ENCODE measurements at regions not wholly inside any gene's neighbourhood (a gene's known extent, or its start where the extent isn't known, plus 50 kb on each side); places are given as distances from the start of the nearest gene placed in this dataset.

DNA sequence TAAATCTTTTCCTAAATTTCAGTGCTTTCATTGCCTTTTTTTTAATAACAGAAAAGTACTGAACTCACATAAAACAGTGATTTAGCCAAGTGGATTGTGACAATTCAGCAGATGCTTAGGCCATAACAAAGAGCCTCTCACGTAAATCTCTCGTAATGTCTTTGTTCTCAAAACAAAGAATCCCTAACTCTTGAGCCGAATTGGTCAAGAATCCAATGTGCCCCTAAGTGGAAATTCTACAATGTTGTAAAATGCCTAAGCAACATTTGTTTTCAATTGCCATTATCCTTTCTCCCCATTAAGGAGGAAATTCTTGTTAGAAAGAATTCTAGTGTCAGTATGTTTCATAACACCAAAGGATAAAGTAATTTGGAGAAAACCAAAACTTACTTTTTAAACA lies 235.7 kb upstream of the THBS1 start:
- DNase-seq (ENCODE audit: low spot score in 2 of 2) (no peak), FAIRE-seq (no peak)

DNA sequence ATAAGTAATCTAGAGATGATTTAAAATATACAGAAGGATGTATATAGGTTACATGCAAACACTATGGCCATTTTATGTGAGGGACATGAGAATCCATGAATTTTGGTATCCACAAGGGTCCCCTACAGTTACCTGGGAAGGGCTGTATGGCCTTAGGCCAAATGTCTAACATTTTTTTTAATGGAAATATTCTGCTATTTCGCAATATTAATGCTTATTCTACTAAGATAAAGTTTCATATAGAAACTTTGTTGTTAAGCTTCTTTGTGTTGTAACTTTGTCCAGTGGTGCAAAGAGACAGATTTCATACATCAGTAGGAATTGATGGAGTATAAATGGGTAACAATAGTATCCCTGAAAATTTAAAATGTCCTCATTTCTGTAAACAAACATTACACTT lies 233.4 kb upstream of the THBS1 start:
- DNase-seq (ENCODE audit: low spot score in 2 of 2) (no peak), FAIRE-seq (no peak)

DNA sequence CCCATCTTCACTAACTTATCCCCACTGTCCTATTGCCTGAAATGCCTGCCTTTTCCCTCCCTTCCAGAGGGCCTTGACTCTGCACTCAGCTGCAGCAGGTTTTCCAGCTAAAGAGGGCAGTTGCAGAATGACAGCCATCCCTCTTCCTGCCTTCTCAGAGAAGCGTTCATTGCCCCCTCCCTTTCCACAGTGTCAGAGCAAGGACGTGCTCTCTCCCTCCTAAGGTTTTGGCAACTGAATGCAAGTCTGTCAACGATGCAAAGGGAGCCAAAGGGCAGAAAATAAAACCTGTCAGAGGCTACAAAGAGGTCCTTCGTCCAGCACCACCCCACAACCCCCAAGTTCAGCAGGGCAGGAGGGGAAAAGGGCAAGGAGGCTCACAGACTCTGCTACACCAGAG lies 230.1 kb upstream of the THBS1 start:
- FAIRE-seq (no peak), DNase-seq (ENCODE audit: low spot score in 2 of 2) (no peak)

DNA sequence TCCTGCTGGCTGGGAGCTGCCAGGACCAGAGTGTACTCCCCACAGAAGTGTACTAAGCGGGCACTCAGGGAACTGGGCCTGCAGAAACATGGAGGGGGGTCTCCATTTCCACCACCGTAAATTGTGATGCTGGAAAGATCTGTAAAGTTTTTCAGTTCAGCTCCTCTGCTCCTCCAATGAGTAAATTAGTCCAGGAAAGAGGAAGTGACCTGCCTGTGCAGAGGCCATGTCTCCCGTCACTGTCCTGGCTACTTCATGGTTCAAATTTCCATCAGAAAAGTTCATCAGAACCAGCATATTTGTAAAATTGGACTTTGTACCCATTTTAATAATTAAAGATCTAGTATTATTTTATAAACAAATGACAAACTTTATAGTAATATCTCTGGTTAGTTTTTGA lies 226.7 kb upstream of the THBS1 start:
- FAIRE-seq (no peak), DNase-seq (ENCODE audit: low spot score in 2 of 2) (no peak)

DNA sequence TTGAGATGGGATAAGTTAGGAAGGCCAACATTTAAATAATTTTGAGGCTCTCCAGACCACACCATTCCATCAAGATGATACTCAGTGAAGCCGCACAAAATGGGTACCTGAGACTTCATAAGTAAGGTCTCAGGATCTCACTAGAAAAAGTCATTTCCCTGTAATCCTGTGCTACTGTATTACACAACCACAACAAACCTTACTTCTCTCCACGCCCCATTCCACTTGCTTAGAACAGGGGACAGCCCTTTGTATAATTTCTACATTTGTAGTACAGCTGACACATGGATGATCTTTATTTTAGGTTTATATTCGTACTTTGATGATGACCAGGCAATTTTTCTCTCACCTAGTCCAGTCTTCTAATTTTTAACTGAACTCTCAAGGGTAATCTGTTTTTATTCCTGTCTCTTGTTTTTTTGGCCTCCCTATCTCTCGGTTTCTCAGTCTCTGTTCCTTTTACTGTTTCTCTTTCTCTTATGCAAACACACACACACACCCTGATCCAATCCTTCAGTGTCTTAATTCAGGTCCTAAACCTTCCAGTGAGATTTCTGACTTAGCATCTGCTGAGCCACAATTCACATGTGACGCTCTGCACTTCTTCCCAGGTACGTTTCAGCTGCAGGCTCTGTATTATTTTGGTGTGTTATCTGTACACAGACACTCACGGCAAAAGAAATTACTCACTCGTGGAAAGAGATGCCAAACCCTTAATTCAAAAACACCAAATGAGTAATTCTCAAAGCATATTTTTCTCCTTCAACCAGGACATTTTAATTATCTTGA lies 223.2 kb upstream of the THBS1 start:
- DNase-seq (ENCODE audit: low spot score in 2 of 2), result no peak
- FAIRE-seq, result no peak

DNA sequence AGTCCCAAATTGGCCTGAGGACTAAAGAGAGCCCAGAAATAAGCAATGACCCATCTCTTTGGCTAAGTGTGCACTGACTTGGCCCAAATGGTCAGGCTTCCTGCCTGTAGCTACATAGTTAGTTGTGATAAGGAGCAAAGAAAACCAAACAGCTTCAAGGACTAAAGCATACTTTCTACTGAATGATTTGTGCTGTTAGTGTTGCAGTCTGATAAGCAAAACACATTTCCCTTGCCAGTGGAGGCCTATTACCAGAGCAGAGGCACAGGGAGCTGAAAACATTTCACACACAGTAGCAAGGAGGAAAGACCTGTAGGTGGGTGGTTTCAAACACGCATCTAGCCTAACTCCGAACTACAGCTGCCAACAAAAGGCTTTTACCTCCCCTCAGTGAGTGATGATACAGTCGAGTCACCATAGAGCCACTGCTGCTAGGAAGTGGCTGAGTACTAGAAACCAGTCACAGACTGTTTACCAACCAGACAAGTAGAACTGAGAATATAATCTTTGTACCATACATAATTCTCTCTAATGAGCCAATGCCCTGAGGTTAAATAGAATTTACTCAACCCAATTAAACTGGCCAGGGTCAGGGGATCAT lies 222.3 kb upstream of the THBS1 start:
- DNase-seq (ENCODE audit: low spot score in 2 of 2), result no peak
- no peak for FAIRE-seq

DNA sequence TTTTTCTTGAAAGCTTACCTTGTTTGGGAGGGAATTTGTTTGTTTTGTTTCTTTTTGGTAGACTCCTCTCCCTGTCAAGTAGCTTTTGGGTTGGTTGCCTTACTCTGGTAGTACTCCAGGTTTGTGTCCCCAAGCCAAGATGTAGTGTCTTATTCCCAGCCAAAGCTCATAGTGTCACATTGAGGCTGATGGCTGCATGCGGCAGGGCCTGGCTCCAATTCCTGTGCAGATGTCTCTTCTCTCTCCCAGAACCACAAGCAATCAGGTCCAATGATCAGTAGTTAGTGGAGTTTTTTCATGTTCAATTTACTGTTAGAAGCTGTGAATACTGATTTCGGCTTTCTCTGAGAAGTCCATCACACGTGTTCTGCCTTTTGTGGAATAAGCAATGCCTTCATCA lies 221.1 kb upstream of the THBS1 start:
- no peak for FAIRE-seq
- DNase-seq (ENCODE audit: low spot score in 2 of 2), result no peak

DNA sequence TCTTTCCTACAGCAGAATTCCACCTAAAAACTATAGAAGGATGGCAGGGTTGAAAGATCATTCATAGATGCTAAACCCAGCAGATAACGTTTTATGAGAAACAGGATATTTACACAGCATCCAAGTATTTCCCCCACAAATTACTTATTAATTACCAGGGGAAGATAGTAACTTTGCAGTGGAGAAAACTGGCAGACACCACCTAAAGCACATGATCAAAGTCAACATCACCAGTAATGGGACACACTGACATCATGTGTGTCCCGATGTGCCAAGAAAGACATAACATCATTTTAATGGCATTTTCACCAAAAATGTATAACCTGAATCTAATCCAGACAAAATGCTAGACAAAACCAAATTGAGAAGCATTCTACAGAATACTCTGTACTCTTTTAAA lies 220.4 kb upstream of the THBS1 start:
- DNase-seq (ENCODE audit: low spot score in 2 of 2) (no peak), FAIRE-seq (no peak)

DNA sequence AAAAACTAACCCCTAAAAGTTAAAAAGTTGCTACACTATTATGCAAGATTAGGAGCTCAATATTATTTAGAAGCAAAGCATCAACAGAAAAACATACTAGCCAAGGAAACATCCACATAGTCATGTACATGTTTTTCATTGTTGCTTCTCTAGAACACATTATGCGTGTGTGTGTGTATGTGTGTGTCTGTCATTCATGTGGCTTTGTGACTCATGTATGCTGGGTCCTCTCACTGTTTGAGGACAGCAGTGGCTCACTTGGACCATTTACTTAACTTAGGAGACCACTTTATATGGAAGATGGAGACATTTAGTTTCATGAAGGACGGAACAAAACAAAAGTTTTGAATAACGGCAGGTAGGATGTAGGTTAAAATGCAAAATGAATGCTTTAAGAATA lies 219.4 kb upstream of the THBS1 start:
- DNase-seq (ENCODE audit: low spot score in 2 of 2) (no peak), FAIRE-seq (no peak)

DNA sequence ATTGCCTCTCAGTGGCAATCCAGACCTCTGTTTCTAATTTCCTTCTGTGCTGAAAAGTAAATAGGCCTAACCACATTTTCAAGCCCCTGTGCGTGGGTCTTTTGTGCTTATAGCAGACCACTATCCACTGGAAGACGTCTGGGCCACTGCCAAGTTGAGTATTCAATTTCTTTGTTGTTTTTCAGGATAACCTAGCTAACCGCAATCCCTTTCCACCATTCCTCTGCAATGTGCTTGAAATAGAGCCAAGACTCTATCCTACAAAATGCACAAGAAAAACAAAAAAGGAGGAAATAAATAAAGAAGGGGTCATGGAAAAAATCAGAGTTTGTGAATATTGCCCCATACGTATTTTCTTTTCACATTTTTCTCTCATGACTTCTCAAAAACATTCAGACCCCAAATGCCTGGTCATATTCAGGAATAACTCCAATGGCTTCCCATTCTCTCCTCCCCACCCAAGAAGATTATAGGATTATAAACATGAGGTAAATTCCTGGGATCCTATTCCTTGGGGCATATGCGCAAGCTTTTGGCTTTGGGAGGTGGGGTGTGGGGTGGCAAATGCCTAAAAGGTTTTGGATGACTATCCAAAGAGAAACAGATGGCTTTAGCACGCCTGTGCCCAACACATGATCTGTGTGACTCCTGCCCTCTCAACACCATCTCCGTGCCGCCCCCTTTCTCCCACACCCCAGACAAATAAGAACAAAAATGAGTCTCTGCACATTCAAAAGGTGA lies 217.9 kb upstream of the THBS1 start:
- DNase-seq (ENCODE audit: low spot score in 2 of 2), result no peak
- no peak for FAIRE-seq

DNA sequence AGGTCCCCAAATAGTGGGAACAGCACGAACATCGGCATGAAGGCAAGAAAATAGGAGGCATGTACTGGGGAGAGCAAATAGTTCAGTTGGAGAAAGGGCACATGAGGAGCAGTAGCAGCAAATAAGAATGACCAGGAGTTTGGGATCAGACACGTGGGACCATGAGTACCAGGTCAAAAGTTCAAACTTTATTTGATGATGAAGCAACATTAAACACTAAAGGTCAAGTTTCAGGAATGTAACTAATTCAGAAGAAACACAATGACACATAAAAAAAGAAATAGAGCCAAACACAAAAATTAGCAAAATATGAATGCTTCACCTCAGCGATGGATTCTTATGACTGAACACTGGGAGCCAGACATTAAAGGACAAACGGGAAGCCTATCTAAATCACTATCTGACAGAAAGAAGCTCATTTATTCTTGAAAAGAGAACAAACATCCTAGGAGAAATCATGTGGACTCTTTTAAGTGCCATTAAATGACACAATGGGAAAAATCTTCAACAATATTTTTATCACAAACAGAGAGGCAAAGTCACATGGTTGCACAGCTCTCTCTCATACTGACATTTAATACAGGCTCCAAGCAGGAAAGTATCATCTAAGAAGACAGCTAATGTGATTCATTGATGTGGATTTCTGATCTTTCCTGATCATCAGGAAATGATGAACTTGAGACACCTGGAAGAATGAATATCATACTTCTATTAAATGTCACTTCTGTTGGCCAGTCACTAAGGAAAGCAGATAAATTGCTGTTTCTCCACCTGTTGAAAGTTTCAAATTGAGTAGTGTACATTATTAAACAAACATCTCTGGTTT lies 216.9 kb upstream of the THBS1 start:
- FAIRE-seq (no peak), DNase-seq (ENCODE audit: low spot score in 2 of 2) (no peak)

DNA sequence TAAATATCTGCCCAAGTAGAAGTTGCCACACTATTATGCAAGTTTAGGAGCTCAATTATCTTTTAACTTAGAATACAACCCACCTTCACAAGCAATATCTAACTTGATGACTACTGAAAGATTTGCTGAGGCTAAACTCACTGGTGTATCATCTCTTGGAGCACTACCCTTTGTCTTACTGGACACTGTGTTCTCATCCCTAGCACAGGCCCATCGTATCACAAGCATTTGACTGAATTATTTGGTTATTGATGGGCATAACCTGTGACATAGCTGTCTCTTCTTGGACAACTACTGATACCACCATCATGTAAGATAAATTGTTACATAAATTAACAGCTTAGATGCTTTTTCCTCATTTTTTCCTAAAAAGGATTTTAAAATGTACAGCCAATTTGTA lies 216.2 kb upstream of the THBS1 start:
- FAIRE-seq, result no peak

DNA sequence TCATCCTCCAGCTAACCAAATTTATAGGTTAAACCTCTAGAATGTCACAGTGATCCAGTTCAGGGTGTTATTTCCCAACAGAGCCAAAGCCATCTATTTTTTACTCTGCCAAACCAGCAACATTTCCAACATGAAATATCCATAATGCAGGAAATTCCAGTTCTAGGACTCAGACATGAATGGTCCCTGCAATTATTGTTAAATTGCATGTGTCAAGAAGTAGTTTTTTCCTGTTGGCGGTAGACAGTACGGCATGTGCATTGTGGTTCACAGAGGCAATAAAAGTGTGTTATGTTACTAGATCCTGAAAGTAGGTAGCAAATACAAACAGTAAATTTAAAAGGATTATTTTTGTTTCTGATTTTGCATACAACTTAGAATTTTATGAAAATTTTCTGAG lies 215.7 kb upstream of the THBS1 start:
- no peak for DNase-seq (ENCODE audit: low spot score in 2 of 2)
- FAIRE-seq, result no peak

More for the DNA sequence above, 216.2 kb upstream of the THBS1 start:
- no peak for DNase-seq (ENCODE audit: low spot score in 2 of 2)

DNA sequence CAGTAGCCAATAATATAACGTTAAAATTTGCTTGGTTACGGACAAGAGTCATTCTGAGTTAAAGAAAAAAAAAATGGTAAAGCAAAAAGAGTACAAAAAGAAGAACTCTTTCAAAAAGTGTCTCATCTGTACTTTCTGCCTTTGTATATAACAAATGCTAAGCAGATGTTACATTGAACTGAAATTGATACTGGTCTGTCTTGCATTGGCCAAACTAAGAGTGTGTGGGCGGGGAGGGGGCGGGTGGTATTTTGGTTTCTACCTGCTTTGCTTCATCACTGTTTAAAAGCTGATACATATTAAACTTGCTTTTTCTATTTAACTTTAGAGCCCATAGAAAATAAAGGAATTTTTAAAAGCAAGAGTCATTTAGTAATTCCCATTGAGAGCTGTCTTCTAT lies 215.0 kb upstream of the THBS1 start:
- DNase-seq (ENCODE audit: low spot score in 2 of 2), result no peak
- FAIRE-seq, result no peak

DNA sequence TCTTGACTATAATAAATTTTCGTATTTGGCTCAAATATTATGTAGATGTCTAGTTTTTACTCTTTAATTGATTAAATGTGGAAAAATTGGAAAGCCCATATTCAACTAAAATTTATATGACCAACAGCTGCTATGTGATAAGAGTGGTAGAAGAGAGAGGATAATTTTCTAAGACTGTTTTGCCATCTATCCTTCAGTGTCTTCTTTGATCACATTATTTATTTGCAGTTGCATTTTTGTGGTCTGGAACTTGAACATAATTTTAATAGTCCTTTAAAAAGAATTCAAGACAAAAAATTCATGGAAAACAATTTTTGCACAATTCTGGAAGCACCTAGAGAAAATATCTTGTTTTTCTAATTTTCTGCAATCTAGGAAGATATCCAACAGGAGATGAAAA lies 213.3 kb upstream of the THBS1 start:
- DNase-seq (ENCODE audit: low spot score in 2 of 2) (no peak), FAIRE-seq (no peak)

DNA sequence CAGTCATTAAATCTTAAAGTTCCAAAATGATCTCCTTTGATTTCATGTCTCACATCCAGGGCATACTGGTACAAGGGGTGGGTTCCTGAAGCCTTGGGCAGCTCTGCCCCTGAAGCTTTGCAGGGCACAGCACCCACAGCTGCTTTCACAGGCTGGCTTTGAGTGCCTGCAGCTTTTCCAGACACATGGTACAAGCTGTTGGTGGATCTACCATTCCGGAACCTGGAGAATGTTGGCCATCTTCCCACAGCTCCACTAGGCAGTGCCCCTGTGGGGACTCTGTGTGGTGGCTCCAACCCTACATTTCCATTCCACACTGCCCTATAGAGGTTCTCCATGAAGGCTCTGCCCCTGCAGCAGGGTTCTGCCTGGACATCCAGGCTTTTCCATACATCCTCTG lies 211.1 kb upstream of the THBS1 start:
- no peak for DNase-seq (ENCODE audit: low spot score in 2 of 2)
- no peak for FAIRE-seq

DNA sequence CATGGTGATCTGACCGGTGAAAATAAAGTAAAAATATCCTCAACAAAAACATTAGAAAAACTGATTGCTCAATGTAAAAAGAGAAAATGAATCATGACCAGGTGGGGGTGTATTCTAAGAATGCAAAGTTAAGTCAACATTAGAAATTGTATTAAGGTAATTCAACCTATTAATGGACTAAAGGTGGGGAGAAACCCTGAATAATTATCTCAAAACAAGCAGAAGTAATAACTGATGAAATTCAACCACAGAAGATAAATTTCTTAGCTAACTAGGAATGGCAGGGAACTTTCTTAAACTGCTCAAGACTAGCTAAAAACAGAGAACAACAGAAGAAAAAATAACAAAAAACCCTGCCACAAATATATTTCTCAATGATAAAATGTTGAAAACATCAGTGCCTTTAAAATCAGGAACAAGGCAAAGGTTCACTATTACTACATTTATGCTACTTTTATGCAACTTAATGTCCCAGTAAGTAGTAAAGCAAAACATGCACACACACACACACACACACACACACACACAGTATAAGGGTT lies 204.4 kb upstream of the THBS1 start:
- FAIRE-seq (no peak), DNase-seq (ENCODE audit: low spot score in 2 of 2) (no peak)

DNA sequence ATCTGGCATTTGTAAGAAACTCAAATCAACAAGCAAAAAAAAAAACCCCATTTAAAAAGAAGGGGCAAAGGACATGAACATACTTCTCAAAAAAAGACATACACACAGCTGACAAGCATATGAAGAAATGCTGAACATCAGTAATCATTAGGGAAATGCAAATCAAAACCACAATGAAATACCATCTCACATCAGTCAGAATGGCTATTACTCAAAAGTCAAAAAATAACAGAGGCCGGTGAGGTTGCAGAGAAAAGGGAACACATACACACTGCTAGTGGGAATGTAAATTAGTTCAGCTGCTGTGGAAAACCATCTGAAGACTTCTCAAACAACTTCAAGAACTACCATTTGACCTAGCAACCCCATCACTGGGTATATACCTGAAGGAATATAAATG lies 199.4 kb upstream of the THBS1 start:
- no peak for DNase-seq (ENCODE audit: low spot score in 2 of 2)
- FAIRE-seq, result no peak

DNA sequence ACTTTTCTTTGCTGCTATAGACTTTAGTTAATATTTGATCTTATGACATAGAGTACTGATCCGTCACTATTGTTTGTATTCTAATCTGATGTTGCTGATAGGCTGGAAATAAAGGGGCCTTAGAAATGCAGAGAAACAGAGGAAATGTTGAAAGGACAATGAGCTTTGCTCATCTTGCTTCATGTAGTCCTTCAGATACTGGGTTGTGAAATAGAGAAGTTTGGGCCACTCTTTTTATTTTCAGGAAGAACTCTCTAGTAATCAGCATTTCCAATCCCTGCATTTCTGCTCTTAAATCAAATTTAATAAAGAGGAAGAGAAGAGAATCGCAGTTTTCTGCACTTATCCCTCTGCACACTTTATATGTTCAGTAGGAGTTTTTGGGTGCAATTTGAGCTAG lies 192.8 kb upstream of the THBS1 start:
- no peak for FAIRE-seq

DNA sequence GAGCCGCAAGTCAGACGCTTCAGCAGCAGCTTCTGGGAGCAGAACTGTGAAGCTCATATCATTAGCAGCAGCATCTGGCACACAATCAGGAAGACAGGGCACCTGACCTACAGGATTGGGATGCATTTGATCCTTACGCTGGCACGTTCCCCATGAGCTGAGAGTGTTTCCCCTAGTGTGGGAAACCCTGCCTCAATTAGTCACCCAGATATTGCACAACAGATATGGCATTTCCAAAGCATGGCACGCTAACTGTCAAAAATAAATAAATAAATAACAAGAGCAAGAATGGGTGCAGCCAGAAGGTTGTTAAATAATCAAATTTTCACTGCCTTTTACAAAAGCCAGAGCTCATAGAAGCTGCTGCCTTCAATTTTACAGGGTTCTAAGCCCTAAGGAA lies 189.6 kb upstream of the THBS1 start:
- FAIRE-seq (no peak), DNase-seq (ENCODE audit: low spot score in 2 of 2) (no peak)

More for the DNA sequence above, 192.8 kb upstream of the THBS1 start:
- no peak for DNase-seq (ENCODE audit: low spot score in 2 of 2)

Measured in frontal cortex (tissue), 3 donors.